NCI-H510A treated with DMSO at 0.1 percent for 48 hours (cell line): ENCODE measurements at regions not wholly inside any gene's neighbourhood (a gene's known extent, or its start where the extent isn't known, plus 50 kb on each side); places are given as distances from the start of the nearest gene placed in this dataset.
"Not testable (repeated sequence)": the region's sequence is repeated elsewhere in the genome, so short reads cannot be mapped to it uniquely, and the experiment has no call there.

ENCODE experiments used
- DNase-seq: peaks from one replicate; lab custom pipeline; 2025; lab: John Stamatoyannopoulos, UW

GRCh38 chr3:48101301-48101650, 85.1 kb upstream of the MAP4 start:
- not testable (repeated sequence) for DNase-seq

- no peak for DNase-seq
These were observed 76.1 kb upstream of the MAP4 start for GRCh38 chr3:48092270-48092669.

- no peak for DNase-seq
These were observed 74.1 kb upstream of the MAP4 start for GRCh38 chr3:48090166-48090939.

- peak; percentile 88 for DNase-seq
These were observed 72.7 kb upstream of the MAP4 start for GRCh38 chr3:48088749-48089466.

GRCh38 chr3:48088056-48088748, 72.0 kb upstream of the MAP4 start:
- DNase-seq = no peak

GRCh38 chr3:48086705-48087104, 70.5 kb upstream of the MAP4 start:
- DNase-seq = no peak

- DNase-seq = no peak
These were observed 68.7 kb upstream of the MAP4 start for GRCh38 chr3:48084929-48085328.

- no peak for DNase-seq
These were observed 68.0 kb upstream of the MAP4 start for GRCh38 chr3:48084170-48084569.

GRCh38 chr3:48082580-48083184, 66.5 kb upstream of the MAP4 start:
- DNase-seq = no peak

GRCh38 chr3:48077815-48078214, 61.6 kb upstream of the MAP4 start:
- no peak for DNase-seq

GRCh38 chr3:48070030-48070429, 53.8 kb upstream of the MAP4 start:
- no peak for DNase-seq

- DNase-seq = no peak
These were observed 53.1 kb upstream of the MAP4 start for GRCh38 chr3:48069339-48069738.

GRCh38 chr3:48068886-48069285, 52.7 kb upstream of the MAP4 start:
- DNase-seq = no peak

GRCh38 chr3:48068320-48068719, 52.1 kb upstream of the MAP4 start:
- not testable (repeated sequence) for DNase-seq

- no peak for DNase-seq
These were observed 51.1 kb upstream of the MAP4 start for GRCh38 chr3:48067271-48067670.
